HepG2 (cell line): ENCODE measurements at regions not wholly inside any gene's neighbourhood (a gene's known extent, or its start where the extent isn't known, plus 50 kb on each side); places are given as distances from the start of the nearest gene placed in this dataset.

Experiments used
- CBX5 ChIP-seq: sonication (generic); formaldehyde crosslinking; IDR thresholded peaks from 2 replicates; pipeline ENCODE4 v1.4.0; 2020; ENCODE audit warnings: missing genetic modification reagents, borderline replicate concordance
- FOSL2 ChIP-seq: sonication (generic); formaldehyde crosslinking; IDR thresholded peaks from 2 replicates; pipeline ENCODE4 v1.4.0; 2020; ENCODE audit warnings: missing genetic modification reagents
- ONECUT2 ChIP-seq: sonication (generic); formaldehyde crosslinking; IDR thresholded peaks from 2 replicates; pipeline ENCODE4 v1.4.0; 2020; ENCODE audit warnings: missing genetic modification reagents
- REL ChIP-seq: sonication (generic); formaldehyde crosslinking; conservative IDR thresholded peaks from 2 replicates; pipeline ENCODE4 v1.8.0; 2022; ENCODE audit warnings: mild to moderate bottlenecking, missing genetic modification reagents, moderate library complexity
- ZNF333 ChIP-seq: sonication (generic); formaldehyde crosslinking; IDR thresholded peaks from 2 replicates; pipeline ENCODE4 v1.4.0; 2020; ENCODE audit warnings: mild to moderate bottlenecking, missing genetic modification reagents, borderline replicate concordance
- ZNF496 ChIP-seq: sonication (generic); formaldehyde crosslinking; IDR thresholded peaks from 2 replicates; pipeline ENCODE4 v1.8.1; 2023; ENCODE audit warnings: mild to moderate bottlenecking, moderate library complexity, missing genetic modification reagents; ENCODE audit not compliant: insufficient replicate concordance
- TF ChIP-seq, protein P1 (sequence below): sonication (generic); formaldehyde crosslinking; IDR thresholded peaks from 2 replicates; pipeline ENCODE4 v1.4.0; 2020; ENCODE audit warnings: missing genetic modification reagents, borderline replicate concordance
- TF ChIP-seq, protein P2 (sequence below): sonication (generic); formaldehyde crosslinking; IDR thresholded peaks from 2 replicates; pipeline ENCODE4 v1.4.0; 2020; ENCODE audit warnings: mild to moderate bottlenecking, low read depth, missing genetic modification reagents

DNA sequence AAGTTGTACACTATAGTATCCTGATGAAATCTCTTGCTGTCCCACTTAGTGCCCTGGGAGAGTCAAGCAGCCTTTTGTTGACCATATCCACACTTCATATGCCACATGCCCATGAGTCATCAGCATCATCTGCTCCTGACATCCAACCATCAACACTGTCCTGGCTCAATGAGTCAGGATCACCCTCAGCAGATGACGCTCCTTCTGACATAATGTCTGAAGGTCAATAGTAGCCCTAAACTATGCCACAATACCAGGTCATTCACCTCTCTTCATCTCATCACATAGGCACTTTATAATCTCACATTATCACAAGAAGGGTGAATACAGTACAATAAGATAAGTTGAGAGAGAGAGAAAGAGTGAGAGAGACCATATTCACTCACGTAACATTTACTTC is 369.0 kb upstream of the FAR2 start (continued):
- TF ChIP-seq, protein P1, sequence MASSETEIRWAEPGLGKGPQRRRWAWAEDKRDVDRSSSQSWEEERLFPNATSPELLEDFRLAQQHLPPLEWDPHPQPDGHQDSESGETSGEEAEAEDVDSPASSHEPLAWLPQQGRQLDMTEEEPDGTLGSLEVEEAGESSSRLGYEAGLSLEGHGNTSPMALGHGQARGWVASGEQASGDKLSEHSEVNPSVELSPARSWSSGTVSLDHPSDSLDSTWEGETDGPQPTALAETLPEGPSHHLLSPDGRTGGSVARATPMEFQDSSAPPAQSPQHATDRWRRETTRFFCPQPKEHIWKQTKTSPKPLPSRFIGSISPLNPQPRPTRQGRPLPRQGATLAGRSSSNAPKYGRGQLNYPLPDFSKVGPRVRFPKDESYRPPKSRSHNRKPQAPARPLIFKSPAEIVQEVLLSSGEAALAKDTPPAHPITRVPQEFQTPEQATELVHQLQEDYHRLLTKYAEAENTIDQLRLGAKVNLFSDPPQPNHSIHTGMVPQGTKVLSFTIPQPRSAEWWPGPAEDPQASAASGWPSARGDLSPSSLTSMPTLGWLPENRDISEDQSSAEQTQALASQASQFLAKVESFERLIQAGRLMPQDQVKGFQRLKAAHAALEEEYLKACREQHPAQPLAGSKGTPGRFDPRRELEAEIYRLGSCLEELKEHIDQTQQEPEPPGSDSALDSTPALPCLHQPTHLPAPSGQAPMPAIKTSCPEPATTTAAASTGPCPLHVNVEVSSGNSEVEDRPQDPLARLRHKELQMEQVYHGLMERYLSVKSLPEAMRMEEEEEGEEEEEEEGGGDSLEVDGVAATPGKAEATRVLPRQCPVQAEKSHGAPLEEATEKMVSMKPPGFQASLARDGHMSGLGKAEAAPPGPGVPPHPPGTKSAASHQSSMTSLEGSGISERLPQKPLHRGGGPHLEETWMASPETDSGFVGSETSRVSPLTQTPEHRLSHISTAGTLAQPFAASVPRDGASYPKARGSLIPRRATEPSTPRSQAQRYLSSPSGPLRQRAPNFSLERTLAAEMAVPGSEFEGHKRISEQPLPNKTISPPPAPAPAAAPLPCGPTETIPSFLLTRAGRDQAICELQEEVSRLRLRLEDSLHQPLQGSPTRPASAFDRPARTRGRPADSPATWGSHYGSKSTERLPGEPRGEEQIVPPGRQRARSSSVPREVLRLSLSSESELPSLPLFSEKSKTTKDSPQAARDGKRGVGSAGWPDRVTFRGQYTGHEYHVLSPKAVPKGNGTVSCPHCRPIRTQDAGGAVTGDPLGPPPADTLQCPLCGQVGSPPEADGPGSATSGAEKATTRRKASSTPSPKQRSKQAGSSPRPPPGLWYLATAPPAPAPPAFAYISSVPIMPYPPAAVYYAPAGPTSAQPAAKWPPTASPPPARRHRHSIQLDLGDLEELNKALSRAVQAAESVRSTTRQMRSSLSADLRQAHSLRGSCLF (CRISPR knock-in tag) = no peak
- TF ChIP-seq ONECUT2 (CRISPR knock-in tag) = no peak
- TF ChIP-seq CBX5 = no peak
- no peak for TF ChIP-seq ZNF333 (CRISPR knock-in tag)
- TF ChIP-seq, protein P2, sequence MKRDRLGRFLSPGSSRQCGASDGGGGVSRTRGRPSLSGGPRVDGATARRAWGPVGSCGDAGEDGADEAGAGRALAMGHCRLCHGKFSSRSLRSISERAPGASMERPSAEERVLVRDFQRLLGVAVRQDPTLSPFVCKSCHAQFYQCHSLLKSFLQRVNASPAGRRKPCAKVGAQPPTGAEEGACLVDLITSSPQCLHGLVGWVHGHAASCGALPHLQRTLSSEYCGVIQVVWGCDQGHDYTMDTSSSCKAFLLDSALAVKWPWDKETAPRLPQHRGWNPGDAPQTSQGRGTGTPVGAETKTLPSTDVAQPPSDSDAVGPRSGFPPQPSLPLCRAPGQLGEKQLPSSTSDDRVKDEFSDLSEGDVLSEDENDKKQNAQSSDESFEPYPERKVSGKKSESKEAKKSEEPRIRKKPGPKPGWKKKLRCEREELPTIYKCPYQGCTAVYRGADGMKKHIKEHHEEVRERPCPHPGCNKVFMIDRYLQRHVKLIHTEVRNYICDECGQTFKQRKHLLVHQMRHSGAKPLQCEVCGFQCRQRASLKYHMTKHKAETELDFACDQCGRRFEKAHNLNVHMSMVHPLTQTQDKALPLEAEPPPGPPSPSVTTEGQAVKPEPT (CRISPR knock-in tag) = no peak
- TF ChIP-seq FOSL2 = peak; percentile 72
- no peak for TF ChIP-seq REL
- TF ChIP-seq ZNF496 = no peak
